GM23338 (cell line): ENCODE measurements at regions not wholly inside any gene's neighbourhood (a gene's known extent, or its start where the extent isn't known, plus 50 kb on each side); places are given as distances from the start of the nearest gene placed in this dataset.

Experiments used
- ATAC-seq: fragments of 200-7000 bp; cut with Tn5 transposase; 3 replicates; pipeline ENCODE4 v1.9.1; 2020
- DNase-seq: peaks from one replicate; pipeline ENCODE4 v3.0.0-alpha.2; 2015; ENCODE audit warnings: low spot score
- H2AFZ ChIP-seq: fragments of 200-600 bp; sonication (generic); 2 replicates; pipeline ENCODE4 v1.8.0; 2016; ENCODE audit warnings: antibody characterized with exemption, mild to moderate bottlenecking, moderate library complexity
- H3F3A ChIP-seq: fragments of 200-600 bp; sonication (generic); replicated peaks from 2 replicates; pipeline ENCODE4 v1.8.0; 2017; ENCODE audit warnings: antibody characterized with exemption, mixed run types, low read depth
- H3K27ac ChIP-seq: fragments of 200-600 bp; sonication (generic); 2 replicates; pipeline ENCODE4 v1.6.1; 2016; ENCODE audit warnings: low read depth
- H3K27me3 ChIP-seq: fragments of 200-600 bp; sonication (generic); 2 replicates; pipeline ENCODE4 v1.8.0; 2016; ENCODE audit warnings: mild to moderate bottlenecking, mixed run types, moderate library complexity; ENCODE audit not compliant: insufficient read depth
- H3K36me3 ChIP-seq: fragments of 200-600 bp; sonication (generic); 2 replicates; pipeline ENCODE4 v1.8.0; 2016; ENCODE audit warnings: mild to moderate bottlenecking; ENCODE audit not compliant: insufficient read depth
- H3K4me1 ChIP-seq: fragments of 200-600 bp; sonication (generic); 2 replicates; pipeline ENCODE4 v1.8.0; 2016; ENCODE audit warnings: mild to moderate bottlenecking, moderate library complexity; ENCODE audit not compliant: insufficient read depth
- H3K4me2 ChIP-seq: fragments of 200-600 bp; sonication (generic); 2 replicates; pipeline ENCODE4 v1.7.1; 2017; ENCODE audit warnings: mixed run types
- H3K4me3 ChIP-seq: fragments of 200-600 bp; sonication (generic); 2 replicates; pipeline ENCODE4 v1.6.1; 2016; ENCODE audit warnings: mixed run types
- H3K79me2 ChIP-seq: fragments of 200-600 bp; sonication (generic); replicated peaks from 2 replicates; pipeline ENCODE4 v1.8.0; 2017; ENCODE audit warnings: mild to moderate bottlenecking; ENCODE audit not compliant: insufficient read depth
- H3K9me2 ChIP-seq: fragments of 200-600 bp; sonication (generic); 2 replicates; pipeline ENCODE4 v1.8.0; 2017; ENCODE audit not compliant: insufficient read depth
- H4K20me1 ChIP-seq: fragments of 200-600 bp; sonication (generic); replicated peaks from 2 replicates; pipeline ENCODE4 v1.8.0; 2017; ENCODE audit warnings: mild to moderate bottlenecking; ENCODE audit not compliant: insufficient read depth
- H3K27ac Mint-ChIP-seq: 2 replicates; pipeline ENCODE4 v1.8.0; 2020; ENCODE audit warnings: inconsistent platforms, mild to moderate bottlenecking, moderate library complexity, mixed read lengths
- H3K27me3 Mint-ChIP-seq: 3 replicates; pipeline ENCODE4 v1.8.0; 2022; ENCODE audit warnings: low read depth, mild to moderate bottlenecking, moderate library complexity, mixed read lengths, inconsistent platforms; ENCODE audit not compliant: insufficient read depth, poor library complexity
- H3K36me3 Mint-ChIP-seq: 3 replicates; pipeline ENCODE4 v1.8.0; 2021; ENCODE audit warnings: low read depth, mild to moderate bottlenecking, inconsistent platforms, moderate library complexity, mixed read lengths
- H3K4me1 Mint-ChIP-seq: 3 replicates; pipeline ENCODE4 v1.8.0; 2020; ENCODE audit warnings: mild to moderate bottlenecking, inconsistent platforms, mixed read lengths
- H3K4me3 Mint-ChIP-seq: 3 replicates; pipeline ENCODE4 v1.8.0; 2021; ENCODE audit warnings: moderate library complexity, mild to moderate bottlenecking, inconsistent platforms, mixed read lengths
- H3K9me3 Mint-ChIP-seq: 3 replicates; pipeline ENCODE4 v1.8.0; 2020; ENCODE audit warnings: moderate library complexity, mild to moderate bottlenecking, inconsistent platforms, mixed read lengths
- CREB1 ChIP-seq: fragments of 250-450 bp; sonication (Bioruptor Pico); IDR thresholded peaks from 2 replicates; pipeline ENCODE4 v1.5.0; 2020; ENCODE audit warnings: low read depth, mild to moderate bottlenecking, moderate library complexity
- CTCF ChIP-seq, 2 experiments: fragments of 200-600 bp in 1 of 2; sonication (generic) in 1 of 2; conservative IDR thresholded peaks; 2 replicates each; pipeline versions ENCODE4 v1.5.1 to v1.6.1; 2016 to 2017; ENCODE audit warnings: antibody characterized with exemption in 2 of 2, low read depth in 2 of 2, mild to moderate bottlenecking in 2 of 2, moderate library complexity in 1 of 2
- ETS1 ChIP-seq: IDR thresholded peaks from 2 replicates; pipeline ENCODE4 v1.6.1; 2016; ENCODE audit warnings: antibody characterized with exemption
- EZH2 ChIP-seq: fragments of 200-600 bp; sonication (generic); IDR thresholded peaks from one replicate; pipeline ENCODE4 v1.8.0; 2017; ENCODE audit warnings: antibody characterized with exemption, mild to moderate bottlenecking, low read depth; ENCODE audit not compliant: unreplicated experiment
- EZH2phosphoT487 ChIP-seq: fragments of 200-600 bp; sonication (generic); IDR thresholded peaks from one replicate; pipeline ENCODE4 v1.8.1; 2018; ENCODE audit warnings: antibody characterized with exemption; ENCODE audit not compliant: unreplicated experiment
- JUNB ChIP-seq: IDR thresholded peaks from one replicate; pipeline ENCODE4 v1.6.1; 2016; ENCODE audit warnings: antibody characterized with exemption; ENCODE audit not compliant: unreplicated experiment
- NANOG ChIP-seq: IDR thresholded peaks from 2 replicates; pipeline ENCODE4 v1.6.1; 2016; ENCODE audit warnings: antibody characterized with exemption, borderline replicate concordance
- POLR2AphosphoS5 ChIP-seq: IDR thresholded peaks from 2 replicates; pipeline ENCODE4 v1.6.1; 2016; ENCODE audit warnings: antibody characterized with exemption, low read depth
- REST ChIP-seq: IDR thresholded peaks from one replicate; pipeline ENCODE4 v1.6.1; 2018; ENCODE audit warnings: antibody characterized with exemption; ENCODE audit not compliant: unreplicated experiment
- STAT1 ChIP-seq: IDR thresholded peaks from one replicate; pipeline ENCODE4 v1.6.1; 2016; ENCODE audit warnings: antibody characterized with exemption; ENCODE audit not compliant: unreplicated experiment
- ZNF114 ChIP-seq: fragments of 250-450 bp; sonication (Bioruptor Pico); IDR thresholded peaks from 2 replicates; pipeline ENCODE4 v1.5.0; 2020; ENCODE audit warnings: mild to moderate bottlenecking, moderate library complexity
- ZNF331 ChIP-seq: fragments of 250-450 bp; sonication (Bioruptor Pico); IDR thresholded peaks from 2 replicates; pipeline ENCODE4 v1.5.0; 2020; ENCODE audit warnings: low read depth, mild to moderate bottlenecking, moderate library complexity

GRCh38 chr1:167159782-167160181 is 60.9 kb upstream of the POU2F1 start (continued):
- no peak for TF ChIP-seq REST
- no peak for TF ChIP-seq ETS1
- TF ChIP-seq POLR2AphosphoS5: no peak
- no peak for TF ChIP-seq ZNF331 (CRISPR knock-in tag)
- no peak for TF ChIP-seq STAT1
- no peak for TF ChIP-seq EZH2
- no peak for TF ChIP-seq CREB1
- TF ChIP-seq NANOG: no peak
- TF ChIP-seq JUNB: no peak
- TF ChIP-seq EZH2phosphoT487: no peak
- TF ChIP-seq ZNF114 (CRISPR knock-in tag): no peak
- TF ChIP-seq CTCF (conservative IDR thresholded peaks at IDR 0.05; ENCODE audit: low read depth in 2 of 2): no peak

- no peak for ATAC-seq
- DNase-seq: peak; percentile 20
- H3K79me2 ChIP-seq: no peaks in the 10 kb centered on the region
- H3F3A ChIP-seq: no peaks in the 10 kb centered on the region
- H3K27ac ChIP-seq: no peak overlapping the region
- H3K27me3 Mint-ChIP-seq: peaks cover 6% of the 10 kb centered on the region
- H3K4me3 Mint-ChIP-seq: no peak overlapping the region
- H3K4me3 ChIP-seq: no peak overlapping the region
- no peaks in the 10 kb centered on the region for H3K27me3 ChIP-seq
- peaks cover 22% of the 10 kb centered on the region for H3K36me3 Mint-ChIP-seq
- H4K20me1 ChIP-seq: no peaks in the 10 kb centered on the region
- no peak overlapping the region for H3K4me2 ChIP-seq
- no peak overlapping the region for H2AFZ ChIP-seq
- peaks cover 1% of the 10 kb centered on the region; the same call in 1 of the 2 replicates for H3K9me2 ChIP-seq
- H3K4me1 ChIP-seq: peaks cover 59% of the 10 kb centered on the region
- H3K4me1 Mint-ChIP-seq: peaks cover 70% of the 10 kb centered on the region
- no peak overlapping the region for H3K27ac Mint-ChIP-seq
- no peaks in the 10 kb centered on the region for H3K36me3 ChIP-seq
- H3K9me3 Mint-ChIP-seq: no peaks in the 10 kb centered on the region
- TF ChIP-seq EZH2phosphoT487 (no peak), ETS1 (no peak), JUNB (no peak), NANOG (no peak), ZNF114 (CRISPR knock-in tag) (0 out of 2 replicates have a peak, but pooled peaks have one; percentile 53), STAT1 (no peak)
Measured at GRCh38 chr1:167161242-167161641, 59.4 kb upstream of the POU2F1 start.
